NCI-H524 (cell line): ENCODE measurements at regions not wholly inside any gene's neighbourhood (a gene's known extent, or its start where the extent isn't known, plus 50 kb on each side); places are given as distances from the start of the nearest gene placed in this dataset.

ENCODE experiments used
- DNase-seq, 2 experiments: peaks; one replicate each; lab custom pipeline; 2025; lab: John Stamatoyannopoulos, UW

DNA sequence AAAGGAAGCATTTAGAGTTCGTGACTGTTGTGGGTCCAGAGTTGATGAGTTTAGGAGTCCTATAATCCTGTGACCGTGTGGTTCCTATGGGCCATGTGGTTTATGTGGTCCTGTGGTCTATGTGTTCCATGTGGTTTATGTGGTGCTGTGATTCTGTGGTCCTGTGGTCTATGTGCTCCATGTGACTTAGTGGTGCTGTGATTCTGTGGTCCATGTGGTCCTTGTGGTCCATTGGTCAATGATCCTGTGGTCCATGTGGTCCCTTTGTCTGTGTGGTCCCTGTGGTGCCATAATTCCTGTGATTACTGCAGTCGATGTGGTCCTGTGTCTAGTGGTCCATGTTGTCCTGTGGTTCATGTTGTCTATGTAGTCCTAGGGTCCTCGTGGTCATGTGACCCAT lies 167.3 kb downstream of the TMEM18 start:
- DNase-seq = no peak

DNA sequence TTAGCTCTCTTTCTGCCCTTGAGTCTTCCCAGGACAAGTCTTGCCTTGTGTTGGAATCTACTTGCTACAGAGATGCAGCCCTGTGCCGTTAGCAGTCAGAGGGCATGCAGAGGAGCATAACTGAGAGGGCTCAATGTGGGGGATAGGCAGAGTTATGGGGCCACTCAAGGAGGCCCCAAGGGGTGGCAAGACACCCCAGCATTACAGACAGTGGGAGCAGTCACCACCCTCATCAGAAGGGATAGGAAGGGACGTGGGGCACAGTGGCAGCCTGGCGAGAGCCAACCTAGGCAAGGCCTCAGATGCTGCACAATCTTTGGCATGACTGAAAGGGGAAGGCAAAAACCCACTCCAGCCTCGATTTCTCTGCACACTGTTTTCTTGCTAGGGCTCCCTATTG lies 169.1 kb downstream of the TMEM18 start:
- no peak for DNase-seq

DNA sequence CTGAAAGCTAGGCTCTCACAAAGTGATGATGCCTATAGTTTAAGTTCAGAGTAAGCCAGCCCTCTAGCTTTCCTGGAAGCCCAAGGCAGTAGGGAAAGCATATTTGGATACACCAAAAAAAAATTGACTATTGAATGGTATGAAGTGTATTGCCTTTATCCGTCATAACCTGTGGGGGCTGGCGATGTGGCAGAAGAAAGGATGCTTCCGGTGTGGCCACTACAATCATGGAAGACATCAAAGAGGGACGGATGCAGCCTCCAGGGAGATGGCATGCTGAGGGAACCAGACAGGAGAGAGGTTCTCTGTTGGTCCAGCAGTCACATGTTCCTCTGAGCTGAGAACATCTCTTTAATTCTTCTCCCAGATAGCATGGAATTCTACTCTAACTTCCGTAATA lies 170.3 kb downstream of the TMEM18 start:
- DNase-seq = no peak

- no peak for DNase-seq
Measured at GRCh38 chr2:506451-506850, 170.8 kb downstream of the TMEM18 start.

DNA sequence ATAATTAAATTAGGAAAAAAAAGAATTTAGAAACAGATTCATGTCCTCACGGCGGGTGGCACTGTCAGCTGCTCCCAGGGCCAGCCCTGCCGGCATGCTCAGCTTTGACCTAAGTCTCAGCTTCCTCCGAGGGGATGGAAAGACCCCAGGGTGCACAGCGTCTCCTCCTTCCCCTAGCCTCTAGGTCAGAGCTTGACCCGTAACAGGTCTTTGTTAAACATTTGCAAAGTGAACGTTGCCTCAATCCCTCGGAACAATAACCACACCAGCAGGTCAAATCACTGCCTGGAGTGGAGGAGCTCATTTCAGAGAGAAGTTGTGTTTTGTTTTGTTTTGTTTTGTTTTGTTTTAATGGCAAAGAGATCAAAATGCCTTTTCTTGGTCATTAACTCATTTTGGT lies 171.3 kb downstream of the TMEM18 start:
- DNase-seq = no peak

DNA sequence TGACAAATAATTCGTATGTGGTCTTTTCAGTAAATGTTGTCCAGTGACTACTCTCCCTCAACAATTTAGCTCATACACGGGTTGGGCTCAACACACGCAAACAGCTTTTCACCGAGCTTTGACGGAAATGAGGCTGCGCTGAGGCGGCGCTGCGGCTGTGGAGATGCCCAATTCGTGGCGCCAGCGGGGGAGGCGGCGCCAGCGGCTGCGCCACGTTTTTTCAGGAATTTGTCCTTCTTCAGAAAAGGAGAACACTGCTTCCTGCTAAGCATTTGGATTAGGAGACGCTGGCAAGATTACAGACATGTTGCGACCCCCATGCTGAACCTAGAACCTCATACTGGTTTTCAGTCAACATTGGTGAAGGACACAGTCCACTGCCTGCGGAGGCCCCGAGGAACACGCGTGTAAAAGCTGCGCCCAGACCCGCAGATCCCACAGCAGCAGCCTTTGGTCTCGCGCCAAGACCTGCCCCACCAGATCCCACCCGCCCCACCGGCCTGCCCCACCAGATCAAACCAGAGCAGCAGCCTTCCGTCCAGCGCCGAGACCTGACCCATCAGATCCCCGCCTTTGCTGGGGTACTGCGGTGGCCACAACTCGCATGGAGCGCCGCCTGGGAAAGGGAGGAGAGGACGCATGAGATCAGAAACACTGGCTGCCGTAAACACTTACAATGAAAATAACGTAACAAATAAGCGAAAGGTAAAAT lies 173.8 kb downstream of the TMEM18 start:
- DNase-seq = no peak

DNA sequence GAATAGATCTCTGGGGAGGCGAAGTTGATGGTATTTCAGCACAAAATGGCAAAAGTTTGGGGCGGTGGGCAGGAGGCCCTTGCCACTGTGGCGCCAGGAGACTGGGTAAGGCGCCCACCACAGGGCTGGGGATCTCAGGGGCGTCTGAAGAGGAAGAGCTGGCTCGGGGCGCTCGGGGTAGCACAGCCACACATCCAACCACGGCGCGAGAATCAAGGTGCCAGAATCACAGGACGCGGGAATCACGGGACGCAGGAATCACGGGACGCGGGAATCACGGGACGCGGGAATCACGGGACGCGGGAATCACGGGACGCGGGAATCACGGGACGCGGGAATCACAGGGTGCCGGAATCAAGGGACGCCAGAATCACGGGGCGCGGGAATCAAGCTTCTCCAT lies 174.4 kb downstream of the TMEM18 start:
- no peak for DNase-seq

DNA sequence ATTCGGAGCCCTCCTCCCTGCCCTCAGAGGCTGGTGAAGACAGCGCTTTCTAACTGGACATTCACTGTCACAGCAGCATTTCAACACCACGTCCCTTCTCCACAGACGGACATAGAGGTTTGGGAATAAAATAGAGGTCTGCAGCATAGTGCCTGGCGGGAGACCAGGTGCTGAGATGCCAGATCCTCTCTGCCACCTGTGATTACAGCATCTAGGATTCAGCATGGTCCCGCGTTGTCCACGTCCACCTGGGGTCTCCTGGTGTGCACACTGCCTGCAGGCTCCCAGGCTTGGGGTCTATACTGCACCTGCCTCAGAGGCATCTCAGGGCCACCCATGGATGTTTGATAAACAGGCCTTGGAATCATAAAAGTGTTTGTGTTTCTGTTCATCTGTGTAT lies 175.5 kb downstream of the TMEM18 start:
- no peak for DNase-seq

DNA sequence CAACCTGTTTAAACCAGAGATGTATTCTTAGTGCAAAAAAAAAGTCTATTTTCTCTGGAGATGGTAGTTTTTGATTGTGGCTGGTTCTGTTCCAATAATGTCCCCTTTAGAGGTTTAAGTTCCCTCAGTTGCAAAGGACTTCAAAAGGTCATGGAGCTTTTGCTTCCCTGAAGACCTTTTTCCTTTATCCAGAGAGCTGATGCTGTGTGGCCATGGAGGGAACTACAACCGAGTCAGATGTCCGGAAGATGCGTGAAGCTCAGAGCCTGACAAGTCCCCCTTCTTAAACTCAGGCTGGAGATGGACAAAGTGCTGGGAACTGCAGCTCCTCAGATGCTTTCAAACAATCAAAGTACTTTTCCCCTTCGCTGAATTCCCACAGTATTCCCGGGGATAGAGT lies 176.1 kb downstream of the TMEM18 start:
- no peak for DNase-seq

- DNase-seq = no peak
Measured at GRCh38 chr2:499726-500125, 177.5 kb downstream of the TMEM18 start.

- DNase-seq = no peak
Measured at GRCh38 chr2:498493-499178, 178.6 kb downstream of the TMEM18 start.

DNA sequence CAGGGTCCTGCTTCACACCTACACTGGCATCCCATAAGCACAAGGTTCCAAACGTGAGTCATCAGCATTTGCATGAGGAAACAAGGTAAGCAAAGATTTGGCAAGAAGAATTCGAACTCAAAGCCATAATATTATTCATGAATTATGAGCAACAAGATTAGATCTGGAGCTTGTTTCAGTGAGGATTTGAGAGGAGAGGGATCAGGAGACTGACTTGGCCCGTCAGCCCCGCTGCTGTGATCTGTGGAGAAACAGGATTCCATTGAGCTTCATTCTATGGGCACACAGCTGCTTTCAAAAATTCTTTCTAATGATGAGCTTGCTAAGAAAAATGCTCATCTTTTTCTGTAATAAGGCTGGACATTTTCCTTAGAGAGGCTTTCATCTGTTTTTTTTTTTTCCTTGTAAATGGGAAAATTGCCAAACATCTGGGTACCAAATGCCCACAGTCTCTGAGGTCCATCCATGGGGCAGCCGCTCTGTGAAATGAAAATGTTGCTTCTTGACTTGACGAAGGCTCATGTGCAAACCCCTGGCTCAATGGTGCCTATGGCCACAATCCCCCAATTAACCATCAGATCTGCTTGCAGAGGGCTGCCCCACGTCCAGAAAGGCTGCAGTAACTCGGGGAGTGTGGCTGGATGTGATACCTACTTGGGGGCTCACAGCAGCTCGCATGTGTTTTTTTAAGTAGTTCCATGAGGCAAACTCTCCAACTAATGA lies 179.3 kb downstream of the TMEM18 start:
- DNase-seq = no peak

GRCh38 chr2:496729-497128 lies 180.5 kb downstream of the TMEM18 start:
- no peak for DNase-seq

GRCh38 chr2:495745-496275 lies 181.4 kb downstream of the TMEM18 start:
- DNase-seq = no peak

- DNase-seq = no peak
Measured at GRCh38 chr2:494853-495252, 182.4 kb downstream of the TMEM18 start.

GRCh38 chr2:493228-493627 lies 184.0 kb downstream of the TMEM18 start:
- no peak for DNase-seq

- DNase-seq = no peak
Measured at GRCh38 chr2:492178-492577, 185.0 kb downstream of the TMEM18 start.

DNA sequence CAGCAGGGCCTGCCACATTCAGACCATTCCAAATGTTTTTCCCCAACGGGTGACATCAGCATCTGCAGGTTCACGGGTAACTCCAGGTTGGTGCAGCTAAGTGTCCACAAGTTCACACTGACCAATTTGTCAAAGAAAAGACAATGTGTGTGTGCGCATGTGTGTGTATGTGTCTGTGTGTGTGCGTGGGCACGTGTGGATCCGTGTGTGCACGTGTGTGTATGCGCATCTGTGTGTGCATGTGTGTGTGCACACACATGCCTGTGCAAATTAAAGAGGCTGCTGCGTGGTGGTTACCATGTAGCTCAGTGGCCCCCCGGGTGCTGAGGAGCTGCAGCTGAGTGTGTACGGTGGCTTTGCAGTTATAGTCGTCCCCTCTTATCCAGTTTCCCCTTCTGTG lies 187.4 kb downstream of the TMEM18 start:
- no peak for DNase-seq

- no peak for DNase-seq
Measured at GRCh38 chr2:489084-489483, 188.1 kb downstream of the TMEM18 start.

DNA sequence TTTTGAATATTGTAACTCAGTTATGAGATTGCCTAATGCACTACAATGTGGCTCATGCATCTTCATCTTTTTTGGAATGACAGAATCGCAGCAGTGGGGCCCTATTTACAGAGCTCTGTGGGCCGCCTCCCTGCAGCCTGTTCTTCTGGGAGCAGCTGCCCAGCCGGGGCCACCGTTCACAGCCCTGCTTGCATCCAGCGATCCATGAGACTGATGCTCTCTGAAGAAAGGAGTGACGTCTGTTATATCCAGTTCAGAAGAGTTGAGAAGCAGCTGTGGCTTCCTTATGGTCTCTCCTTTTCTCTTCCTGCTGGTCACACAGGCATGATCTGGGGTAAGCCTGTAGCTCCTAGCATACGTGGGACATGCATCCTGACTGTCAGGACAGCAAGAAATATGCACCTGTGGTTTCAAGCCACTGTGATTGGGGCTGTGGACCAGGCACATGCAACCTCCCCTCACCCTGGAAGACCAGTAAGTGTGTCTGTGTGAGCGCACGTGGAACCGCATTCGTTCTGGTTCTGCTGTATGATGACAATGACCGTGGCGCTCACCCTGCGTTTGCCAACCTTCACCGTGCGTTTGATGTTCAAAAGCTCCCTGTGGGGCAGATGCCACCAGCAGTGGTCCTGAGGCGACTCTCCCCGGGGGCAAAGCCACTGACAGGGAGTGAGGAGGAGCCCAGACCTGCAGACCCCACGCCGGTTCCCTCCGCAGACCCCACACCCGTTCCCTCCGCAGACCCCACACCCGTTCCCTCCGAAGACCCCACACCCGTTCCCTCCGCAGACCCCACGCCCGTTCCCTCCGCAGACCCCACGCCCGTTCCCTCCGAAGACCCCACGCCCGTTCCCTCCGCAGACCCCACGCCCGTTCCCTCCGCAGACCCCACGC lies 189.8 kb downstream of the TMEM18 start:
- no peak for DNase-seq

DNA sequence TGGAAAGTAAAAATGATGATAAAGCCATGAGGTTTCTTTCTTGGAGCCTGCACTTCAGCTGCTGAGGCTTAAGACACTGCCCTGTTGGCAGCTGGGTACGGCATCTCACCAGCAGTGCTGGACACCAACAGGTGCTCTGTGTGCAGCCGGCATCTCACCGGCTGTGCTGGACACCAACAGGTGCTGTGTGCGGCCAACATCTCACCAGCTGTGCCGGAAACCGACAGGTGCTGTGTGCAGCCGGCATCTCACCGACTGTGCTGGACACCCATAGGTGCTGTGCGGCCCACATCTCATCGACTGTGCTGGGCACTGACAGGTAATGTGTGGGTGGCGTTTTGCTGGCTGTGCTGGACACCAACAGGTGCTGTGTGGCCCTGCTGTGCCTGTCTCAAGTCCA lies 190.8 kb downstream of the TMEM18 start:
- peak in 1 of 2 experiments; percentile 17 for DNase-seq

DNA sequence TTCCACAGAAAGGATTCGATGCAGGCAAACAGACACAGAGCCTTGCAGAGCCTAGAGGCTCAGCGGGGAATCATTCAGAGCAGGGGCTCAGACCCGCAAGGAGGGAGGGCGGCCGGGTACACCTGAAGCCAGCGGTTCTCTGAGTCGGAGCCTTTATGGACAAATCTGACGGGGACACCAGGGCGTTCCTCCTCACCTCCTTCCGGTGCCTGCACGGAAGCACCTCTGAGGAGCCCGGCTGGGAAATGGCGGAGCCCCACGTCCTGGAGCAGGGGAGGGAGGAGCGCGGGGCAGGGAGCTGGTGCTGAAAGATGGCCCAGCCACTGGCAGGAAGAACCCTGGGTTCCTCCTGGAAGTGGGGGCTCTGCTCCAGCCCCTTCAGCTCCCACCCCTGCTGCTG lies 193.5 kb upstream of the ALKAL2 start:
- DNase-seq = no peak
